ENCODE measurements at regions not wholly inside any gene's neighbourhood (a gene's known extent, or its start where the extent isn't known, plus 50 kb on each side); places are given as distances from the start of the nearest gene placed in this dataset.

DNA sequence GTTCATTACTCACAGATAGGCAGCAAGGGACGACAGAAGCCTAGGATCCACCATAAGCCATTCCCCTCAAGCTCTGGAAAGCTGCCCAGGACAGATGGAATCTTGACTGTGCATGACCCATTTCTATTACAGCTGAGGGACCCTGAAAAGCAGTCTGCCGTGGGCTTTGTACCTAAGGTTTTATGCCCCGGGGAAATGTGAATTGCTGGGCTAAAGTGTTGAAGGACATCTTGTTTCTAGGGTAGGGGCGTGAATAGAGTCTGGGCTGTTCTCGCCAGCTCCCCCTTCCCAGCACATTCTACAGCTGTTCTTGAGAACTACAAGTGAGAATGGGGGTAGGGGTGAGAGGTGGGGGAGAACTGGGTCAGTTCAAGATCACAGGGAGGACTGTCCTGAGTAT lies 53.6 kb upstream of the TMTC4 start:
- no peak for DNase-seq (ENCODE audit: unreplicated experiment)
- H3K4me3 Mint-ChIP-seq (ENCODE audit: unreplicated experiment): no peak overlapping the region
- no peaks in the 10 kb centered on the region for H3K4me1 Mint-ChIP-seq (ENCODE audit: insufficient read depth, unreplicated experiment)
- TF ChIP-seq, protein P1, sequence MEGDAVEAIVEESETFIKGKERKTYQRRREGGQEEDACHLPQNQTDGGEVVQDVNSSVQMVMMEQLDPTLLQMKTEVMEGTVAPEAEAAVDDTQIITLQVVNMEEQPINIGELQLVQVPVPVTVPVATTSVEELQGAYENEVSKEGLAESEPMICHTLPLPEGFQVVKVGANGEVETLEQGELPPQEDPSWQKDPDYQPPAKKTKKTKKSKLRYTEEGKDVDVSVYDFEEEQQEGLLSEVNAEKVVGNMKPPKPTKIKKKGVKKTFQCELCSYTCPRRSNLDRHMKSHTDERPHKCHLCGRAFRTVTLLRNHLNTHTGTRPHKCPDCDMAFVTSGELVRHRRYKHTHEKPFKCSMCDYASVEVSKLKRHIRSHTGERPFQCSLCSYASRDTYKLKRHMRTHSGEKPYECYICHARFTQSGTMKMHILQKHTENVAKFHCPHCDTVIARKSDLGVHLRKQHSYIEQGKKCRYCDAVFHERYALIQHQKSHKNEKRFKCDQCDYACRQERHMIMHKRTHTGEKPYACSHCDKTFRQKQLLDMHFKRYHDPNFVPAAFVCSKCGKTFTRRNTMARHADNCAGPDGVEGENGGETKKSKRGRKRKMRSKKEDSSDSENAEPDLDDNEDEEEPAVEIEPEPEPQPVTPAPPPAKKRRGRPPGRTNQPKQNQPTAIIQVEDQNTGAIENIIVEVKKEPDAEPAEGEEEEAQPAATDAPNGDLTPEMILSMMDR (IDR thresholded peaks at IDR 0.05; ENCODE audit: unreplicated experiment): no peak
- CTCF ChIA-PET: interaction anchor here (1.0 kb wide), 1 partner anchor 373 kb away, joined by 4 read pairs; no protein-coding TSS in a partner anchor
- H3K27ac Mint-ChIP-seq (ENCODE audit: low read depth, unreplicated experiment): no peak overlapping the region
- H3K36me3 Mint-ChIP-seq (ENCODE audit: insufficient read depth, unreplicated experiment): no peaks in the 10 kb centered on the region
- intact Hi-C loops (cut with micrococcal nuclease): no loop called here
- POLR2A ChIA-PET: no interaction called here
- peaks cover 6% of the 10 kb centered on the region for H3K9me3 Mint-ChIP-seq (ENCODE audit: unreplicated experiment)
- BruUV-seq (replicated peaks): no TSS peak
- no peaks in the 10 kb centered on the region for H3K27me3 Mint-ChIP-seq (ENCODE audit: insufficient read depth, unreplicated experiment)

DNA sequence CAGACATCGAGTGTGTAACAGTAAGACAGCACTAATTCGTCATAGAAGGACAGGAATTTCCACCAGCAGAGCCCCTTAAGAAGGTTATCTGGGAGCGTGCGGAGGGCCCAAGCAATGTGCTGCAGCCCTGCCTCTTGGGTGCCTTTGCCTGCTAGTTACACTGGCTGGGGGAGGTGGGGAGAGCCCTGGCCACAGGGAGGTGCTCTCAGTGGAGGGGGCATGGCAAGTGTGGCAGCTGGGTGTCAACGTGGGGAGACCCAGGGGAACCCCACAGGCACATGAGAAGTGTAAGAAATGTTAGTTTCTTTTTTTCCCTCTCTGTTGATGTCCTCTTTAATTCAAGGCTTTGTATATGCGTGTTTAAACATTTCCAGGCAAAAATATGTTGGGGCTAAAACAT lies 50.9 kb upstream of the TMTC4 start:
- no peak for DNase-seq (ENCODE audit: unreplicated experiment)
- Mint-ChIP-seq H3K4me3 (ENCODE audit: unreplicated experiment) (no peak overlapping the region), H3K27ac (ENCODE audit: low read depth, unreplicated experiment) (no peak overlapping the region), H3K4me1 (ENCODE audit: insufficient read depth, unreplicated experiment) (no peaks in the 10 kb centered on the region), H3K27me3 (ENCODE audit: insufficient read depth, unreplicated experiment) (no peaks in the 10 kb centered on the region), H3K9me3 (ENCODE audit: unreplicated experiment) (no peaks in the 10 kb centered on the region), H3K36me3 (ENCODE audit: insufficient read depth, unreplicated experiment) (no peaks in the 10 kb centered on the region)
- ChIA-PET CTCF (interaction anchor here (0.8 kb wide), 1 partner anchor 403 kb away, joined by 4 read pairs; no protein-coding TSS in a partner anchor), POLR2A (no interaction called here)
- BruUV-seq (replicated peaks): no TSS peak
- intact Hi-C loops (cut with micrococcal nuclease): no loop called here
- TF ChIP-seq, protein P1 (IDR thresholded peaks at IDR 0.05; ENCODE audit: unreplicated experiment): no peak

DNA sequence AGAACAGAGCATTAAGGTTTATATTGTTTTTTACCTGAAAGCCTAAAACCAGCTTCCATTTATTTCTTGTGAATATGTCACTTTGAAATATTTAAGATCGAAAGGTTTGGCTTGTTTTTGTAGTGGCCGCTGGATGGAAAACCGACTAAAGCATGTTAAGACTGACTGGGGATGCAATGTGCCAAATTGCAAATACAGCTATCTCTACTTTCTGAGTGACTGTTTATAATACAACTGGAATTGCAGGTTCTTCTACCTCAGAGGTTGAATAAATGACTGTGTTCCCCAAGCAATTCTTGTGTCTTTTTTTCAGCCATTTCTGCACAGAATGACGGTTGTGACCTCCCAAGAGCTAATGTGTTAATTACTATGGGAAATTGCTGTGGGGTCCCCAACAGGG lies 50.0 kb upstream of the TMTC4 start:
- H3K36me3 Mint-ChIP-seq (ENCODE audit: insufficient read depth, unreplicated experiment): no peaks in the 10 kb centered on the region
- H3K9me3 Mint-ChIP-seq (ENCODE audit: unreplicated experiment): peaks cover 5% of the 10 kb centered on the region
- TF ChIP-seq, protein P1 (IDR thresholded peaks at IDR 0.05; ENCODE audit: unreplicated experiment): no peak
- no peak for DNase-seq (ENCODE audit: unreplicated experiment)
- BruUV-seq (replicated peaks): no TSS peak
- POLR2A ChIA-PET: interaction anchor here (0.6 kb wide), 1 partner anchor 110 kb away, joined by 3 read pairs; no protein-coding TSS in a partner anchor
- H3K4me3 Mint-ChIP-seq (ENCODE audit: unreplicated experiment): no peak overlapping the region
- no peaks in the 10 kb centered on the region for H3K27me3 Mint-ChIP-seq (ENCODE audit: insufficient read depth, unreplicated experiment)
- intact Hi-C loops (cut with micrococcal nuclease): no loop called here
- H3K4me1 Mint-ChIP-seq (ENCODE audit: insufficient read depth, unreplicated experiment): no peaks in the 10 kb centered on the region
- H3K27ac Mint-ChIP-seq (ENCODE audit: low read depth, unreplicated experiment): no peak overlapping the region
- CTCF ChIA-PET: interaction anchor here (0.9 to 3.8 kb wide), 5 partner anchors 17 to 403 kb away, joined by 3 to 29 read pairs (median 5); no protein-coding TSS in a partner anchor
